SK-N-SH (cell line): ENCODE measurements at regions not wholly inside any gene's neighbourhood (a gene's known extent, or its start where the extent isn't known, plus 50 kb on each side); places are given as distances from the start of the nearest gene placed in this dataset.

Experiments used
- CTCF ChIA-PET: fragments of 300-600, 350-600 bp; formaldehyde crosslinking; extraction: SDS; loops from one replicate; lab custom pipeline; 2021; lab: Yijun Ruan, JAX
- POLR2A ChIA-PET: fragments of 350-600 bp; sonication (Branson Sonifier 250); formaldehyde crosslinking; extraction: SDS; loops from one replicate; lab custom pipeline; 2020; ENCODE audit warnings: antibody characterized with exemption, inconsistent platforms; lab: Yijun Ruan, JAX
- DNase-seq: peaks from one replicate; pipeline ENCODE4 v3.0.0; 2012
- H2AFZ ChIP-seq: fragments of 200-600 bp; sonication (generic); 2 replicates; pipeline ENCODE4 v1.8.1; 2016; ENCODE audit warnings: antibody characterized with exemption, mild to moderate bottlenecking, low read depth
- H3F3A ChIP-seq: fragments of 200-600 bp; sonication (generic); replicated peaks from 2 replicates; pipeline ENCODE3; 2016; ENCODE audit warnings: antibody characterized with exemption, mild to moderate bottlenecking; ENCODE audit not compliant: insufficient read depth
- H3K27ac ChIP-seq, 2 experiments: fragments of 200-500 bp in 1 of 2; fragments of 200-600 bp in 1 of 2; sonication (Bioruptor generic) in 1 of 2; sonication (generic), shearing (Covaris generic) in 1 of 2; 2 replicates each; pipeline versions ENCODE4 v1.5.1 to v1.6.1; 2014 to 2016; ENCODE audit warnings: low read depth in 2 of 2, inconsistent platforms in 1 of 2, low read length in 1 of 2, mild to moderate bottlenecking in 1 of 2, mixed read lengths in 1 of 2
- H3K27me3 ChIP-seq: fragments of 200-600 bp; sonication (generic), shearing (Covaris generic); 2 replicates; pipeline ENCODE4 v1.6.1; 2016; ENCODE audit warnings: mixed run types; ENCODE audit not compliant: insufficient read depth
- H3K36me3 ChIP-seq, 2 experiments: fragments of 200-500 bp in 1 of 2; fragments of 200-600 bp in 1 of 2; sonication (Bioruptor generic) in 1 of 2; sonication (generic) in 1 of 2; replicated peaks in 1 of 2; 2 replicates each; pipeline versions ENCODE3 to v1.5.1; 2014 to 2016; ENCODE audit warnings: low read length in 1 of 2, mild to moderate bottlenecking in 1 of 2; ENCODE audit not compliant: insufficient read depth in 2 of 2, control insufficient read depth in 1 of 2
- H3K4me1 ChIP-seq, 2 experiments: fragments of 200-500 bp in 1 of 2; fragments of 200-600 bp in 1 of 2; sonication (Bioruptor generic) in 1 of 2; sonication (generic), shearing (Covaris generic) in 1 of 2; 2 replicates each; pipeline versions ENCODE4 v1.5.1 to v1.6.1; 2014 to 2016; ENCODE audit warnings: low read depth in 1 of 2, low read length in 1 of 2, mixed run types in 1 of 2; ENCODE audit not compliant: insufficient read depth in 2 of 2, control insufficient read depth in 1 of 2
- H3K4me2 ChIP-seq: fragments of 200-600 bp; sonication (generic), shearing (Covaris generic); 2 replicates; pipeline ENCODE4 v1.6.1; 2017; ENCODE audit warnings: mixed run types
- H3K4me3 ChIP-seq, 2 experiments: fragments of 200-500 bp in 1 of 2; fragments of 200-600 bp in 1 of 2; sonication (Bioruptor generic) in 1 of 2; sonication (generic), shearing (Covaris generic) in 1 of 2; 2 replicates each; pipeline versions ENCODE4 v1.5.1 to v1.8.1; 2014 to 2016; ENCODE audit warnings: low read depth in 2 of 2, inconsistent platforms in 1 of 2, low read length in 1 of 2, mild to moderate bottlenecking in 1 of 2, mixed read lengths in 1 of 2, moderate library complexity in 1 of 2
- H3K79me2 ChIP-seq: fragments of 200-600 bp; sonication (generic); 2 replicates; pipeline ENCODE4 v1.8.1; 2017; ENCODE audit warnings: mild to moderate bottlenecking; ENCODE audit not compliant: insufficient read depth
- H3K9ac ChIP-seq: fragments of 200-600 bp; sonication (generic); 2 replicates; pipeline ENCODE4 v1.6.1; 2017; ENCODE audit warnings: mixed run types
- H3K9me2 ChIP-seq: fragments of 200-600 bp; sonication (generic); 2 replicates; pipeline ENCODE4 v1.6.1; 2017; ENCODE audit warnings: mixed run types
- H3K9me3 ChIP-seq: fragments of 200-600 bp; sonication (generic); 2 replicates; pipeline ENCODE4 v1.6.1; 2017; ENCODE audit warnings: mixed run types, mild to moderate bottlenecking, moderate library complexity
- H4K20me1 ChIP-seq: fragments of 200-600 bp; sonication (generic); 2 replicates; pipeline ENCODE4 v1.6.1; 2017; ENCODE audit warnings: mild to moderate bottlenecking, mixed run types; ENCODE audit not compliant: insufficient read depth
- EP300 ChIP-seq, 2 experiments: IDR thresholded peaks; 2 replicates each; pipeline versions ENCODE4 v1.4.0 to v1.6.1; 2012; ENCODE audit warnings: borderline replicate concordance in 1 of 2, low read depth in 1 of 2, low read length in 1 of 2
- GATA2 ChIP-seq: sonication (generic); formaldehyde crosslinking; IDR thresholded peaks from 2 replicates; pipeline ENCODE4 v1.5.0; 2020; ENCODE audit warnings: mild to moderate bottlenecking, missing genetic modification reagents
- RAD21 ChIP-seq: IDR thresholded peaks from 2 replicates; pipeline ENCODE4 v1.6.1; 2012; ENCODE audit warnings: mild to moderate bottlenecking, low read length
- RFX5 ChIP-seq: IDR thresholded peaks from 2 replicates; pipeline ENCODE4 v1.6.1; 2012; ENCODE audit warnings: mild to moderate bottlenecking, improper control_type of control experiment, low read length
- RXRA ChIP-seq: IDR thresholded peaks from 2 replicates; pipeline ENCODE4 v1.4.0; 2012; ENCODE audit warnings: low read depth, mild to moderate bottlenecking, borderline replicate concordance
- SMC3 ChIP-seq: IDR thresholded peaks from 2 replicates; pipeline ENCODE4 v1.6.1; 2012; ENCODE audit warnings: low read depth, low read length, improper control_type of control experiment
- TAF1 ChIP-seq: IDR thresholded peaks from 2 replicates; pipeline ENCODE4 v1.6.1; 2012; ENCODE audit warnings: low read depth, mild to moderate bottlenecking, low read length, moderate library complexity, borderline replicate concordance
- YY1 ChIP-seq: IDR thresholded peaks from 2 replicates; pipeline ENCODE4 v1.4.0; 2012; ENCODE audit warnings: low read depth, mild to moderate bottlenecking
- WGBS: methylation state at CpG from one replicate; pipeline ENCODE4 v1.1.6; 2017; ENCODE audit warnings: low lambda C conversion rate; 5-methylcytosine and 5-hydroxymethylcytosine counted together
- TF ChIP-seq, protein P1 (sequence below): IDR thresholded peaks from 2 replicates; pipeline ENCODE4 v1.6.1; 2012; ENCODE audit warnings: mild to moderate bottlenecking, low read depth, low read length, moderate library complexity
- TF ChIP-seq, protein P2 (sequence below): IDR thresholded peaks from 2 replicates; pipeline ENCODE4 v1.4.0; 2012; ENCODE audit warnings: low read depth, borderline replicate concordance
- TF ChIP-seq, protein P3 (sequence below): IDR thresholded peaks from 2 replicates; pipeline ENCODE4 v1.4.0; 2012; ENCODE audit warnings: low read depth, borderline replicate concordance
- TF ChIP-seq, protein P4 (sequence below): IDR thresholded peaks from 2 replicates; pipeline ENCODE4; 2012

DNA sequence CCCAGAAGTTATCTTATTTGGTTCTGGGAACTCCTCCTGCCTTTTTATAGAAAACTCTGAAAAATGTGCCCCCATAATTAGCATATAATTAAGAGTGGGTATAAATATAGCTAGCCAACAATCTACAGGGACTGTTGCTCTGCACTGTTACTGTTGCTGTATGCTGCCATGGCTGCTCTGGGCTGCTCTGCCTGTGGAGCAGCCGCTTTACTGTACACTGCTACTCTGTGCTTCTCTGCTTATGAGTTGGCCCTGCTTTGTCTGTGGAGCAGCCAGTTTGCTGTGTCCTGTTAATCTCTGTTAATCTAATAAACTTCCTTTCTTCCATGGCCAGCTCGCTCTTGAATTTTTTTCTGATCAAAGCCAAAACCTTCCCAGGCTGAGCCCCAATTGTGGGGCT lies 2244.0 kb upstream of the ACO1 start:
- Histone ChIP-seq H3K9ac (no peak overlapping the region), H3K36me3 (no peaks in the 10 kb centered on the region), H3K9me3 (no peaks in the 10 kb centered on the region), H3K27ac (no peak overlapping the region), H3K9me2 (no peaks in the 10 kb centered on the region; the same call in 1 of the 2 replicates), H3K79me2 (no peaks in the 10 kb centered on the region), H4K20me1 (no peaks in the 10 kb centered on the region), H3K4me3 (no peak overlapping the region), H3K4me1 (peaks cover 0 to 2% of the 10 kb centered on the region in 2 experiments; a peak in 1 of 4 replicates), H3K27me3 (no peaks in the 10 kb centered on the region), H3F3A (no peaks in the 10 kb centered on the region), H2AFZ (no peak overlapping the region), H3K4me2 (no peak overlapping the region)
- 81% methylated on average over 2 of the region's 2 CpGs for WGBS
- DNase-seq: no peak
- CTCF ChIA-PET: no interaction called here
- POLR2A ChIA-PET: no interaction called here
- TF ChIP-seq TAF1 (no peak), GATA2 (no peak), RXRA (no peak), RFX5 (no peak), SMC3 (no peak), YY1 (no peak), EP300 (IDR thresholded peaks at IDR 0.05; ENCODE audit: borderline replicate concordance in 1 of 2, low read depth in 1 of 2, low read length in 1 of 2) (no peak), RAD21 (no peak)
- TF ChIP-seq, protein P1, sequence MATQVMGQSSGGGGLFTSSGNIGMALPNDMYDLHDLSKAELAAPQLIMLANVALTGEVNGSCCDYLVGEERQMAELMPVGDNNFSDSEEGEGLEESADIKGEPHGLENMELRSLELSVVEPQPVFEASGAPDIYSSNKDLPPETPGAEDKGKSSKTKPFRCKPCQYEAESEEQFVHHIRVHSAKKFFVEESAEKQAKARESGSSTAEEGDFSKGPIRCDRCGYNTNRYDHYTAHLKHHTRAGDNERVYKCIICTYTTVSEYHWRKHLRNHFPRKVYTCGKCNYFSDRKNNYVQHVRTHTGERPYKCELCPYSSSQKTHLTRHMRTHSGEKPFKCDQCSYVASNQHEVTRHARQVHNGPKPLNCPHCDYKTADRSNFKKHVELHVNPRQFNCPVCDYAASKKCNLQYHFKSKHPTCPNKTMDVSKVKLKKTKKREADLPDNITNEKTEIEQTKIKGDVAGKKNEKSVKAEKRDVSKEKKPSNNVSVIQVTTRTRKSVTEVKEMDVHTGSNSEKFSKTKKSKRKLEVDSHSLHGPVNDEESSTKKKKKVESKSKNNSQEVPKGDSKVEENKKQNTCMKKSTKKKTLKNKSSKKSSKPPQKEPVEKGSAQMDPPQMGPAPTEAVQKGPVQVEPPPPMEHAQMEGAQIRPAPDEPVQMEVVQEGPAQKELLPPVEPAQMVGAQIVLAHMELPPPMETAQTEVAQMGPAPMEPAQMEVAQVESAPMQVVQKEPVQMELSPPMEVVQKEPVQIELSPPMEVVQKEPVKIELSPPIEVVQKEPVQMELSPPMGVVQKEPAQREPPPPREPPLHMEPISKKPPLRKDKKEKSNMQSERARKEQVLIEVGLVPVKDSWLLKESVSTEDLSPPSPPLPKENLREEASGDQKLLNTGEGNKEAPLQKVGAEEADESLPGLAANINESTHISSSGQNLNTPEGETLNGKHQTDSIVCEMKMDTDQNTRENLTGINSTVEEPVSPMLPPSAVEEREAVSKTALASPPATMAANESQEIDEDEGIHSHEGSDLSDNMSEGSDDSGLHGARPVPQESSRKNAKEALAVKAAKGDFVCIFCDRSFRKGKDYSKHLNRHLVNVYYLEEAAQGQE: no peak
- TF ChIP-seq, protein P2, sequence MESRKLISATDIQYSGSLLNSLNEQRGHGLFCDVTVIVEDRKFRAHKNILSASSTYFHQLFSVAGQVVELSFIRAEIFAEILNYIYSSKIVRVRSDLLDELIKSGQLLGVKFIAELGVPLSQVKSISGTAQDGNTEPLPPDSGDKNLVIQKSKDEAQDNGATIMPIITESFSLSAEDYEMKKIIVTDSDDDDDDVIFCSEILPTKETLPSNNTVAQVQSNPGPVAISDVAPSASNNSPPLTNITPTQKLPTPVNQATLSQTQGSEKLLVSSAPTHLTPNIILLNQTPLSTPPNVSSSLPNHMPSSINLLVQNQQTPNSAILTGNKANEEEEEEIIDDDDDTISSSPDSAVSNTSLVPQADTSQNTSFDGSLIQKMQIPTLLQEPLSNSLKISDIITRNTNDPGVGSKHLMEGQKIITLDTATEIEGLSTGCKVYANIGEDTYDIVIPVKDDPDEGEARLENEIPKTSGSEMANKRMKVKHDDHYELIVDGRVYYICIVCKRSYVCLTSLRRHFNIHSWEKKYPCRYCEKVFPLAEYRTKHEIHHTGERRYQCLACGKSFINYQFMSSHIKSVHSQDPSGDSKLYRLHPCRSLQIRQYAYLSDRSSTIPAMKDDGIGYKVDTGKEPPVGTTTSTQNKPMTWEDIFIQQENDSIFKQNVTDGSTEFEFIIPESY: no peak
- TF ChIP-seq, protein P3, sequence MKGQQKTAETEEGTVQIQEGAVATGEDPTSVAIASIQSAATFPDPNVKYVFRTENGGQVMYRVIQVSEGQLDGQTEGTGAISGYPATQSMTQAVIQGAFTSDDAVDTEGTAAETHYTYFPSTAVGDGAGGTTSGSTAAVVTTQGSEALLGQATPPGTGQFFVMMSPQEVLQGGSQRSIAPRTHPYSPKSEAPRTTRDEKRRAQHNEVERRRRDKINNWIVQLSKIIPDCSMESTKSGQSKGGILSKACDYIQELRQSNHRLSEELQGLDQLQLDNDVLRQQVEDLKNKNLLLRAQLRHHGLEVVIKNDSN: no peak
- TF ChIP-seq, protein P4, sequence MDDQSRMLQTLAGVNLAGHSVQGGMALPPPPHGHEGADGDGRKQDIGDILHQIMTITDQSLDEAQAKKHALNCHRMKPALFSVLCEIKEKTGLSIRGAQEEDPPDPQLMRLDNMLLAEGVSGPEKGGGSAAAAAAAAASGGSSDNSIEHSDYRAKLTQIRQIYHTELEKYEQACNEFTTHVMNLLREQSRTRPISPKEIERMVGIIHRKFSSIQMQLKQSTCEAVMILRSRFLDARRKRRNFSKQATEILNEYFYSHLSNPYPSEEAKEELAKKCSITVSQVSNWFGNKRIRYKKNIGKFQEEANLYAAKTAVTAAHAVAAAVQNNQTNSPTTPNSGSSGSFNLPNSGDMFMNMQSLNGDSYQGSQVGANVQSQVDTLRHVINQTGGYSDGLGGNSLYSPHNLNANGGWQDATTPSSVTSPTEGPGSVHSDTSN: no peak
